Neural cell (in vitro differentiated cells): ENCODE measurements at regions not wholly inside any gene's neighbourhood (a gene's known extent, or its start where the extent isn't known, plus 50 kb on each side); places are given as distances from the start of the nearest gene placed in this dataset.

Experiments used
- H2AFZ ChIP-seq: fragments of 200-600, 300-800 bp; sonication (generic), shearing (Covaris generic); 2 replicates; pipeline ENCODE4 v1.6.0; 2014; ENCODE audit warnings: low read depth, mild to moderate bottlenecking, antibody characterized with exemption, low read length, moderate library complexity
- H3F3A ChIP-seq: fragments of 200-600 bp; shearing (Covaris generic); 2 replicates; pipeline ENCODE4 v1.6.1; 2016; ENCODE audit warnings: mild to moderate bottlenecking, moderate library complexity, mixed read lengths, antibody characterized with exemption, low read length; ENCODE audit not compliant: insufficient read depth, poor library complexity, severe bottlenecking
- H3K27ac ChIP-seq: fragments of 200-600, 300-800 bp; sonication (generic), shearing (Covaris generic); 2 replicates; pipeline ENCODE4 v1.5.1; 2014; ENCODE audit warnings: mild to moderate bottlenecking, low read length, moderate library complexity
- H3K27me3 ChIP-seq: fragments of 300-800, 200-600 bp; sonication (generic), shearing (Covaris generic); 2 replicates; pipeline ENCODE4 v1.6.0; 2014; ENCODE audit warnings: mild to moderate bottlenecking, low read depth, low read length, moderate library complexity; ENCODE audit not compliant: insufficient read depth
- H3K36me3 ChIP-seq: fragments of 300-800, 200-600 bp; sonication (generic), shearing (Covaris generic); 2 replicates; pipeline ENCODE4 v1.5.1; 2014; ENCODE audit warnings: mild to moderate bottlenecking, antibody characterized with exemption, low read length, moderate library complexity; ENCODE audit not compliant: insufficient read depth
- H3K4me2 ChIP-seq: fragments of 300-800, 200-600 bp; sonication (generic), shearing (Covaris generic); 2 replicates; pipeline ENCODE4 v1.6.0; 2014; ENCODE audit warnings: mild to moderate bottlenecking, low read length
- H3K4me3 ChIP-seq: fragments of 300-800, 200-600 bp; sonication (generic), shearing (Covaris generic); 2 replicates; pipeline ENCODE4 v1.5.1; 2014; ENCODE audit warnings: mild to moderate bottlenecking, low read length, moderate library complexity
- H3K79me2 ChIP-seq: fragments of 200-600 bp; shearing (Covaris generic); replicated peaks from 2 replicates; pipeline ENCODE4 v1.6.0; 2014; ENCODE audit warnings: mild to moderate bottlenecking, low read length, moderate library complexity; ENCODE audit not compliant: insufficient read depth
- H3K9ac ChIP-seq: fragments of 300-800, 200-600 bp; sonication (generic), shearing (Covaris generic); 2 replicates; pipeline ENCODE4 v1.6.1; 2016; ENCODE audit warnings: mild to moderate bottlenecking, low read length, mixed read lengths
- H3K9me2 ChIP-seq: fragments of 200-600 bp; shearing (Covaris generic); 2 replicates; pipeline ENCODE4 v1.6.1; 2016; ENCODE audit warnings: mild to moderate bottlenecking, low read length, mixed read lengths; ENCODE audit not compliant: insufficient read depth
- H3K9me3 ChIP-seq: fragments of 200-600, 300-800 bp; sonication (generic), shearing (Covaris generic); 2 replicates; pipeline ENCODE4 v1.6.1; 2016; ENCODE audit warnings: mild to moderate bottlenecking, mixed run types, low read length, moderate library complexity, mixed read lengths
- H4K20me1 ChIP-seq: fragments of 200-600 bp; shearing (Covaris generic); 2 replicates; pipeline ENCODE4 v1.6.1; 2016; ENCODE audit warnings: mild to moderate bottlenecking, mixed run types; ENCODE audit not compliant: insufficient read depth
- CTCF ChIP-seq: fragments of 450-650 bp; IDR thresholded peaks from 2 replicates; pipeline ENCODE4 v1.5.1; 2014; ENCODE audit warnings: antibody characterized with exemption, mild to moderate bottlenecking, moderate library complexity; ENCODE audit not compliant: poor library complexity, severe bottlenecking
- EP300 ChIP-seq: fragments of 450-650 bp; conservative IDR thresholded peaks from 2 replicates; pipeline ENCODE4 v1.6.1; 2014; ENCODE audit warnings: antibody characterized with exemption, mild to moderate bottlenecking, moderate library complexity; ENCODE audit not compliant: poor library complexity, severe bottlenecking
- EZH2 ChIP-seq: fragments of 200-600, 300-800 bp; shearing (Covaris generic), sonication (generic); IDR thresholded peaks from 2 replicates; pipeline ENCODE4 v1.6.1; 2014; ENCODE audit warnings: antibody characterized with exemption, low read length, borderline replicate concordance, mild to moderate bottlenecking; ENCODE audit not compliant: insufficient read depth, poor library complexity, severe bottlenecking
- MXI1 ChIP-seq: fragments of 450-650 bp; conservative IDR thresholded peaks from 2 replicates; pipeline ENCODE4 v1.6.1; 2014; ENCODE audit warnings: antibody characterized with exemption, mild to moderate bottlenecking; ENCODE audit not compliant: poor library complexity, severe bottlenecking
- POLR2AphosphoS5 ChIP-seq: IDR thresholded peaks from 2 replicates; pipeline ENCODE4 v1.6.1; 2012
- RAD21 ChIP-seq: fragments of 450-650 bp; conservative IDR thresholded peaks from 2 replicates; pipeline ENCODE4 v1.6.1; 2014; ENCODE audit warnings: antibody characterized with exemption, mild to moderate bottlenecking, moderate library complexity
- REST ChIP-seq: IDR thresholded peaks from 2 replicates; pipeline ENCODE4 v1.6.1; 2012; ENCODE audit warnings: borderline replicate concordance
- SMC3 ChIP-seq: fragments of 450-650 bp; conservative IDR thresholded peaks from 2 replicates; pipeline ENCODE4 v1.6.1; 2014; ENCODE audit warnings: antibody characterized with exemption, mild to moderate bottlenecking, moderate library complexity; ENCODE audit not compliant: poor library complexity
- TAF1 ChIP-seq: IDR thresholded peaks from 2 replicates; pipeline ENCODE4 v1.6.1; 2012; ENCODE audit warnings: low read depth

GRCh38 chr1:68346188-68346808 is 103.5 kb downstream of the RPE65 start:
- no peaks in the 10 kb centered on the region for H3K79me2 ChIP-seq
- H3K9me3 ChIP-seq = no peaks in the 10 kb centered on the region
- no peak overlapping the region for H3K9ac ChIP-seq
- no peaks in the 10 kb centered on the region for H3K36me3 ChIP-seq
- no peak for TF ChIP-seq POLR2AphosphoS5
- TF ChIP-seq MXI1 = no peak
- TF ChIP-seq REST = no peak
- TF ChIP-seq RAD21 = peak; percentile 54
- peak; percentile 63 for TF ChIP-seq SMC3
- TF ChIP-seq CTCF = peak; percentile 57
- no peak overlapping the region for H3K4me3 ChIP-seq
- no peaks in the 10 kb centered on the region for H3K27me3 ChIP-seq
- no peak overlapping the region for H3K27ac ChIP-seq
- H3F3A ChIP-seq = no peaks in the 10 kb centered on the region
- no peak overlapping the region for H3K4me2 ChIP-seq
- no peak overlapping the region for H2AFZ ChIP-seq
- no peaks in the 10 kb centered on the region for H4K20me1 ChIP-seq
- H3K9me2 ChIP-seq = no peaks in the 10 kb centered on the region

GRCh38 chr1:68344208-68344607 is 105.5 kb downstream of the RPE65 start:
- H3K4me3 ChIP-seq = no peak overlapping the region
- no peaks in the 10 kb centered on the region for H3K27me3 ChIP-seq
- H3K27ac ChIP-seq = no peak overlapping the region
- H3K79me2 ChIP-seq = no peaks in the 10 kb centered on the region
- no peaks in the 10 kb centered on the region for H3F3A ChIP-seq
- no peaks in the 10 kb centered on the region for H3K9me2 ChIP-seq
- no peaks in the 10 kb centered on the region for H4K20me1 ChIP-seq
- TF ChIP-seq EP300 (no peak), CTCF (no peak), SMC3 (no peak), REST (no peak), MXI1 (no peak), EZH2 (no peak), TAF1 (no peak), RAD21 (no peak), POLR2AphosphoS5 (no peak)
- H3K4me2 ChIP-seq = no peak overlapping the region
- H3K9ac ChIP-seq = no peak overlapping the region
- no peaks in the 10 kb centered on the region for H3K9me3 ChIP-seq
- H3K36me3 ChIP-seq = no peaks in the 10 kb centered on the region
- H2AFZ ChIP-seq = no peak overlapping the region
